Neural progenitor cell (in vitro differentiated cells): ENCODE measurements at regions not wholly inside any gene's neighbourhood (a gene's known extent, or its start where the extent isn't known, plus 50 kb on each side); places are given as distances from the start of the nearest gene placed in this dataset.

Experiments used
- CTCF ChIP-seq: fragments of 200-600 bp; sonication (generic); IDR thresholded peaks from 2 replicates; pipeline ENCODE4 v1.5.1; 2017; ENCODE audit warnings: antibody characterized with exemption, mild to moderate bottlenecking
- EZH2 ChIP-seq: fragments of 200-600 bp; sonication (generic); IDR thresholded peaks from 2 replicates; pipeline ENCODE4 v1.6.1; 2017; ENCODE audit warnings: antibody characterized with exemption, mild to moderate bottlenecking, moderate library complexity

- no peak for TF ChIP-seq CTCF
- TF ChIP-seq EZH2, result no peak
Observed at GRCh38 chr7:130937830-130938229, 203.8 kb upstream of the KLF14 start.
